Hematopoietic multipotent progenitor cell treated with erythropoietin and hydrocortisone succinate and interleukin-3 and kit ligand, for 8 days (in vitro differentiated cells): ENCODE measurements at regions not wholly inside any gene's neighbourhood (a gene's known extent, or its start where the extent isn't known, plus 50 kb on each side); places are given as distances from the start of the nearest gene placed in this dataset.

Experiments used
- DNase-seq: peaks from one replicate; pipeline ENCODE4 v3.0.0-alpha.2; 2015

DNA sequence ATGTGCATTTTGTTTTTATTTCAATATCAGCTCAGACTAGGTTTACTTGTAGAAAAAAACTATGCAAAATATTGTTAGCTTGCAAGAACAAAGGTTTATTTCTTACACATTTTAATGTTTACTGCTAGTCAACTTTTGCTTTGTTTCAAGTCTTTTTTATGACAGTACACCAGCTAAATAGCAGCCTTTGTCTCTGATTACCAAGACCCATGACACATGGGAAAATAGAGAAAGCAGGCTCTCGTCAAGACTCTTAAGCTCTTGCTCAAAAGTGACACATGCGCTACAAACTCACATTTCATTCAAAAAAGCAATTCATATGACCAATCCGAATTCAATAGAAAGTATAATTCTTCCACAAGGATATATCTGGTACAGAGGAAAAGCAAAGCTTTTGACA lies 642.3 kb upstream of the SLITRK1 start:
- no peak for DNase-seq

DNA sequence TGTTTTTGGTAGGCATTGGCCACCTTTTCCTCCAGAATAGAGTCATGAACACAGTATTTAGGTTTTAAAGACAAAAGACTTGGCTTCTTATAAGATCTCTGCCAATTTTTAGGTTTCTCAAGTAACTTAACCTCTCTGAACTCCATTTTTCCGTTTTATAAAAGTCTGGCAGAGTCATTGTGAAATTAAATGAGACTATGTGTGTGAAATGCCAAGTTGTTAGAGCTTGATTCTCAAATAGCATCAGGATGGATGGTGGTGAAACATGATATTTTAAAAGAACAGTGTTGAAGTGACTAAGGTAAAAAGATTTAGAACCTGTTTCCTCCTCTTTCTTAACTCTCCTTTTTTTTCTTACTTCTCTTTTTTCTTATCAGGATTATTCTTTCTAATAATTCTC lies 617.7 kb upstream of the SLITRK1 start:
- DNase-seq: no peak

DNA sequence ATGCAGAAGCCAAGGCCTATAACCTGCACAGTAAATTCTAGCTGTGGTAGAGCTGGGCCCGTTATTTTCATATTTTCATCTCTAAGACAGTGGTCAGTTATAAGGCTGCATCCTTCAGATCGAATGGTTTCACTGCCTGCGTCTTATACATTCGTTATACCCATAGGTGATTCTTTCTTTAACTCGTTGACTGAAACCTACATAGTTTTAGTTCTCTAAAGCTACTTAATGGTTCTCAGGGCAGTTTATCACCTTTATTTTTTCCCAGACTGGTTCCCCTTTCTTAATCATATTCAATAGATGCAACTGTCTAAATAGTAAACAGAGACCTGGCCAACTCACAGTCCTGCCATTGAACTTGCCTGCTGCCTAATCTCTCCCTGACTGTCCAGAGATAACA lies 615.3 kb upstream of the SLITRK1 start:
- DNase-seq: no peak

DNA sequence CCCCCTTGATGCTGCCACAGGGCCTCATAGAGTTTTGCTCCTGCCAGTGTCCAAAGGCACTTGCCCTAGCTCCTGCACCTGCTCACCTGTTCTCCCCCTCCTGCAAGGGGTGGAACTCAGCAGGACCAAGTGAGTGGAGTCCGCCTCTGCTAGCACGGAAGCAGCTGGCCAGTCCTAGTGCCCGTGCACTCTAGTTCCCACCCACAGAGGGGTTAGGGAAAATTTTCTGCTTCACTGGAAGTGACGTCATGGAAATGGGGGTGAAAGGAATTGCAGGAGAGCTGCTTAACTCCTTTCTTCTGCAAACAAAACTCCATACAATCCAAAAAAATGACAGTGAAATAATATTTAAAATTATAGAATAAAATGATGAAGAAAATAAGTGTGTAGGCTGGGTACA lies 609.7 kb upstream of the SLITRK1 start:
- DNase-seq: no peak

DNA sequence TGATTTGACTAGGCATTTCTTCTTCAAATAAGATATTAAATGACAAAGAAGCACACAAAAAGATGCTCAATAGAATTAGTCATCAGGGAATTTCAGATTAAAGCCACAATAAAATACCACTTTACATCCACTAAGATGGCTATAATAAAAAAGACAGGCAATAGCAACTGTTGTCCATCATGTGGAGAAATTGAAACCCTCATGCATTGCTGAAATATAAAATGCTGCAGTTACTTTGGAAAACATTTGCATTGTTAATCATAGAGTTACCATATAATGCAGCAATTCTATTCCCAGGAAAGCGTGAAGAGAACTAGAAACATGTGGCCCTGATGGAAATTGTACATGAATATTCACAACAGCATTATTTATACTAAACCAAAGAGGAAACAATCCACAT lies 605.5 kb upstream of the SLITRK1 start:
- DNase-seq: no peak

DNA sequence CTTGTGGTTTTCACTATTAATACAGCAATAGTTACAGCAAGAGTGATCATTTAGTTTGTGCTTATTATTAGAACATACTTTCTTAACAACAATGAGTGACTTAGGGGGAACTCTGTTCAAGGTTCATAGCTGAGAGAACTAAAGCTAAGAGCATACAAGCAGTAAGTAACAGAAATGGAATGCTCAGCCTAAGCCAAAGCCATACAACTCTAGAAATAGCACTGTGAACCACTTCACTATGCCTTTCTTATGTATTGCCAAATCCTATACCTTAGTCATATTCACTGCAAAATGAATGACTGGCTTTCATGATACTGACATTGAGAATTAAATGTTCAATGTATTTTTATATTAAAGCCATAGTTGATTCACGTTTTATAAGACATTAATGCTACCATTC lies 599.7 kb upstream of the SLITRK1 start:
- no peak for DNase-seq

DNA sequence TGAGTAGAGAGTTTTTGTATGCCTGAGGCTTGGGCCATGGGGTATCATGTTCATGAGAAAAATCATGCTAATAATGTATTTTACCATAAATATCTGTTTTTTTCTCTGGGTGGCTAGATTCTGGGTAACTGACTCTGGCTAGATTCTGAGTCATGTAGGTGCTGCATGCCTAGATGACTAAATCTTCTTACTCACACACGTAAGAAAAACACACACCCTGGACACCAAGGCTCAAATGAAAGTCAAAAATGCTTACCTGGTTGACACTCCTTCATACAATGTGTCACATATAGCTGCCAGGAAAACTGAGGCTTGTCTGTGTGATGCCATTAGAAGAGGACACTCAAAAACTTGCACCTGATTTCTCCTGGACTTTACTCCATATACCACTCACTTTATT lies 597.4 kb upstream of the SLITRK1 start:
- no peak for DNase-seq

DNA sequence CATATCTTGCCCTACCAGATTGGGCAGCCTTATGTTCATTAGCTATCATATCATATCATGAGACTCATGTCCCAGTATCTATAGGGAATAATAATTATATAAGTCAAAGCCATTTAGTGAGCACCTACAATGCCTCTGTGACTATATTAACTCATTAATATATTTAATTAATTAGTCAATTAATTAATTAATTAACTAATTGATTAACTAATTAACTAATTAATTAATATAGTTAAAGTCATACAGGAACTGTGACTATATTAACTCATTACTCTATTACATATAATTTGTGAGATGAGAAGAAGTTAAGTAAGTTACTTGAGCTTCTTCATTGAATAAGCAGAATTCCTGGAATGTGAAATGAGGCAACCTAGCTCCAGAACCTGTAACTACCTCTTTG lies 588.3 kb upstream of the SLITRK1 start:
- no peak for DNase-seq

DNA sequence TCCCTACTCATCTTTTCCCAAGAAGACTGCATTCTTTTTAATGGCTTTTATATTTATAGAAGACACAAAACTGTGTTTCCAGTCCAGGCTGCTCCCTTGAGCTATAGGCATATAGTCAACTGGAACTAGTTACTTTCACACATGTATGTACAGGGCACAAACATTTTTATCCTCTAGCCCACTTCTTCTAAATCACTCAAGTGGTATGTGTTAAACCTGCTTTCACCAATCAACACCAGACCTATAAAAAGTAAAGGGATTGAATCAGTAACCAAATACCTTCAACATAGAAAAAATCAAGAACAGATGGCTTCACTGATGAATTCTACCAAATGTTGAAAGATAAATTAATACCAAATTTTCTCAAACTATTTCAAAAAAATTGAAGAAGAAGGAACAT lies 584.2 kb upstream of the SLITRK1 start:
- no peak for DNase-seq

DNA sequence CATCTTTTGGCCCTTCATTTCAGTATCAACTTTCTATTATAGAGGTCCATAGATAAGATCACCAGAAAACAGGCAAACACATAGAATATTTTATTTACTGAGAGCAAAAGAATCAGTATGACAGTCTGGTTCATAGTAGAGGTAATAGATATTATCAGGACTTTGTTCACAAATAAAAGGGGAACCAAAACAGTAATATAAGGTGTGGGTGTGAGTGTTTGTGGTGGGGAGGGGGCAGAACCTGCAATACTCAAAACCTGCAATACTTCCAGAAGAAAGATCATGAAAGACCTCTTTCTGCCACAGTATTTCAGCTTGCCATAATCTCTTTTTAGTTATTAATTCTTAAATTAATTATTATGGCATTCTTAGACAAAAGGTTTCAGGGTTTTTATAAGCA lies 578.7 kb upstream of the SLITRK1 start:
- DNase-seq: no peak

DNA sequence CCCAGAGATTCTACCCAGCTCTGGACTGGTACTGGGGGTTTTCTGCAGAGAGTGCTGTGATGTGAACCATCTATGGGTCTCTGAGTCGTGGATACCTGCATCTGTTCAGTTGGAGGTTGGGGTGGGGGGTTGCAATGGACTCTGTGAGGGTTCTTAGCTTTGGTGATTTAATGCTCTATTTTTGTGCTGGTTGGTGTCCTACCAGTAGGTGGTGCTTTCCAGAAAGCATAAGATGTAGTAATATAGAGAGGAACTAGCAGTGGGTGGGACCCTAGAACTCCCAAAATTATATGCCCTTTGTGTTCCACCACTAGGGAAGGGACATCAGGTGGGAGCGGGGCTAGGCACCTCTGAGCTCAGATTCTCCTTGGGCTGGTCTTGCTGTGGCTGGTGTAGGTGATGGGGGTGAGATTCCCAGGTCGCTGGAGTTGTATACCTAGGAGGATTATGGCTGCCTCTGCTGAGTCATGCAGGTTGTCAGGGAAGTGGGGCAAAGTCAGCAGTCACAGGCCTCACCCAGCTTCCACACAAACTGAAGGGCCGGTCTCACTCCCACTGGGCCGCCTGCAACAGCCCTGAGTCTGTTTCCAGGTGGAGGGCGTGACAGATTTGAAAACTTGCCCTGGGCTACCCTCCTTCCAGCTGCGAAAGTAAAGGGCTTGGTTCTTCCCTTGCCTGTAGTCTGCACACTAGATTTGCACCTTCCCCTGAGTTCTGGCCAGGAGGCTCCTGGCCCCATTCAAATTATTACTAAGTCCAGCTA lies 573.0 kb upstream of the SLITRK1 start:
- DNase-seq: no peak

DNA sequence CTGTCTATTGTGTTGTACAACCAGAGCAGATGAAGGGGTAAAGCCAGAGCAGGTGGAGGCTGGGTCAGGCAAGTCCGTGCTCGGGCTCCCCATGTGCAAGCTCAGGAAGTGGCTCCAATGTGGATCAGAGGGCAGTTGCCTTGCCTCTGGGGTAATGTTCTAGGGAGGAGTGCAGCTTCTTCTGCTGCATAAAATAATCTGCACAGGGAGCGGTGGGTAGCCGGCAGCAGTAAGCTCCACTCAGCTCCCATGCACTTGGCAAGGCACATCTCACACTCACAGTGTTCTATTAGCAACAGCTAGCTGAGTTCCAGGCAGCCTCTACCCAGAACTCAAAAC lies 565.3 kb upstream of the SLITRK1 start:
- DNase-seq: no peak

DNA sequence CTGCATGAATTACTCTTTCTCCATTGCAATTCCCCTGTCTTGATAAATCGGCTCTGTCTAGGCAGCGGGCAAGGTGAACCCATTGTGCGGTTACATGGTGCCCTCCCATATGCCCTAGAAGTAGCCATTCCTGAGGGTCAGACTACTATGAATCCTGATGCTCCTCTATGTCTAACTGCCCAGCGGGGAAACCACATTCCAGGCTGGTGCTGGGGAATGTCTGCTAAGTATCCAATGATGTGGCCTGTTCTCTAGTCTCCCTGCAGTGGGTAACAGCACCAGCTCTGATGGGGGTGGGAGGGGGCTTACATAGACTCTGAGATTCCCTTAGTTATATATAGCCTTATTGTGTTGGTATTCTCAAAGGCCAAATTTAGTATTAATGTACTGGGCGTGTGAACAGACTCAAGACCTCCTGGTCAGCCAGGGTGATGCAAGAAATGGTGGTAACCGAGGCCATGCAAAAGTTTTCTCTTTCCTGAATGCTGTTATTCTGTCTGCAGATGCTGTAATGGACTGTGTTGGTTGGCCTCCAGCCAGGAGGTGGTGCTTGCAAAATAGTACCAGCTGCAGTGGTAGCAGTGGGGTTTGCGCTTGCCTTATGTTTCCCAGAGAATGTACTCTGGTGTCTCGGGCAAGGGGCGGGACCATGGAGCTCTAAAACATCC lies 564.8 kb upstream of the SLITRK1 start:
- DNase-seq: no peak

DNA sequence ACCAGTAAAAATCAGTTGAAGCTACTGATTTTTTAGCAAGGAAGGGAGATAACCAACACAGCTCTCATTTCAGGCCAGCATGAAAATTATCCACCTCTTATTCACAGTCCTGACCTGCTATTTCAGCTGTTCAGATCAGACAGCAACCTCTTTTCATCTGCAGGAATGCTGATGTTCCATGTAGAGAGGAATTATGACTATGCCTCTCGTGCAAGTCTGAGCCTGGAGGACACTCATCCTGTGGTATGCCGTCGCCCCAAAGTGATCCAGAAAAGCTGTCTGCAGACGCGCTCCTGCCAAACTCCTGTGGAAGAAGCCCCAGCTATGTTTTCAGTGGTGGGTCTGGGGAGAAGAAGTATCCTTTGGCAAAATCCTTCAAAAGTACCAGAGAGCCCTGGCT lies 563.5 kb upstream of the SLITRK1 start:
- no peak for DNase-seq

DNA sequence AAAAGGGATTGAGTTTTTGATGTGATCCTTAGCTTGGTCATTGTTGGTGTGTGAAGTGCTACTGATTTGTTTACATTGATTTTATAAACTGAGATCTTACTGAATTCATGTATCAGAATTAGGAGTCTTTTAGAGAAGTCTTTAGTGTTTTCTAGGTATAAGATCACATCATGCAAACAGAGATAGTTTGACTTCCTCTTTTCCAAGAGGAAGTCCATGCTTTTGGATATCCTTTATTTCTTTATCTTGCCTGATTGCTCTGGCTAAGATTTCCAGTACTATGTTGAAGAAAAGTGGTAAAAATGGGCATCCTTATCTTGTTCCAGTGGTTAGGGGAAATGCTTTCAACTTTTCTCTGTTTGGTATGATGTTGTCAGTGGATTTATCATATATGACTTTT lies 561.2 kb upstream of the SLITRK1 start:
- no peak for DNase-seq

DNA sequence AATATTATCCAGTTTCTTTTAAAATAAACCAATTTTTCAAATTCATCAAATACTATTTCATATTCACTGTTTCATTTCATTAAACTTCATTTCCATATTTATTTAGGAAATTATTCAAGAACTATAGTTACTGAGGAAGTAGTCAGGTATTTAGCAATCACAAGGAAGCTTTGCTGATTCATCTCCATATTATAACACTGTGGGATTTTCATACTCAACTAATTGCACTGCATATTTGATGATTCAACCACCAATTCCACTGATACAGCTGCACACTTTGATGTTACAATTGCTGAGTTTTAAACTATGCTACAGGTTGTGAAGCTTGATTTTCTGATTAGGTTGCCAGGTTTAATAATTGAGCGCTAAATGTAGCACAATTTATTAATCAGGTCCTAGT lies 556.8 kb upstream of the SLITRK1 start:
- DNase-seq: no peak

DNA sequence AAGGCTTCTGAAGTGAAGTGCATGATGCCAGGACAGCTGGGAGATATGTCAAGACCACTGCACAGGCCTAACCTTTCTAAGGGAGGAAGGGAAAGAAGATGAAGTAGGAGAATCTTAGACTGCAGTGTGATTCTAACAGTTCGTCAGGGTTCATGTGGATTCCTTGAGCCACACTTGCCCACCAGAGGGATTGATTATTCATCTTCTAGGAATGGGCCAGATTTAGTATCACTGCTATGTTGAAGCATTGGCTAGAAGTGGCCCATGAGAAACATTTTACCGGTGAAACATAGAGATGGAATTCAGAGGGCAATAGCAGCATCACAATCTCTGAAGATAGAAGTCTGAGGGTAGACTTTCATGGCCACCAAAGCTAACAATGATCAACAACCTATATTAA lies 550.8 kb upstream of the SLITRK1 start:
- DNase-seq: no peak

DNA sequence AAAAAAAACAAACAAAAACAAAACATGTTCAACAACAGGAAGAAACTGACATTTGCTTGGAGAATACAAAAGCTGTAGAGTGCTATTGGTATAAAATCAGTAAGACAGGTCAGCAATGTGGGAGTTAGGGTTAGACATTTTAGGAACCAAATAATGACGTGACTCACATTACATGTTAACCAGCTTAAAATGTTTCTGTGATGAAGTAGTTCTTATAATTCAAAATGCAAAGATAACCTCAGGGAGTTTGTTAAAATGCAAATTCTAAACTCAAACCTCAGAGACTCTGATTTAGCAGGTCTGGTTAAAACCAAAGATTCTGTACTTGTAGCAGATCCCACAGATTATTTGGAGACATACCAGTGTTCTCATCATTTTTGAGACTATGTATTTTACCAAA lies 549.4 kb upstream of the SLITRK1 start:
- no peak for DNase-seq

DNA sequence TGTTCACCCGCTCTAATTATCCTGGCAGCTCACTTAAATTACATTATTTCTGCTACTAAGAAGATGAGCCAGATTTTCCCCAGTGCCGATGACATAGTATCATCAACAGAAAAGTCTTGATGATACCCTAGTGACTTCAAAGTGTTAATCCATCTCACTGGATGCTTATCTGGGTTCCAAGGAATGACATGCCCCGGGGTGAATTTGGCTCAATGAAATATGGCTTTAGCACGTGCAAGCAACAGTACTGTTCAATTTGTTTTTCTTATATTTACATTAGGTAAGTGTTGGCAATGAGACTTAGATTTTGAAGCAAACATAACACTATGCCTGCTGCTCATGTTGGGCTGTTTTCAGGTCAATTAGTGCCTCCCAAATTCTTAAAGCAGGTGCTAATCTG lies 548.2 kb upstream of the SLITRK1 start:
- no peak for DNase-seq

DNA sequence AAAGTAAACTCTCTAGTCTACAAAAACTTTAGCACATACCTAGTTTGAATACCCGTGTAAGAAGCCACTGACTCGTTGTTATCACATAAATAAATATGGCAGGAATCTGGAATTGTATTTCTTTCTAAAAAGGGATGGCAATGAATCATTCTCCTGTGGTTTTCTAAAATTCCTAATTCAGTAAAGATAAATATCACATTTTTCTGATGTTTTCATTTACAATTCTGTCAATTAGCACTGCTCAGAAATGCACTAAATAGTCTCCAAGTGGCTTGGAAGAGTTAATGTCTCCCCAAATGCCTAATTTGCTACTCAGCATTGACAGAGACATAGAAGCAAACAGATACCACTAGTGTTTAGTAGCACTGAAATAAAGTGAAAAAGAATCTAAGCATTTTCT lies 547.7 kb upstream of the SLITRK1 start:
- DNase-seq: no peak

DNA sequence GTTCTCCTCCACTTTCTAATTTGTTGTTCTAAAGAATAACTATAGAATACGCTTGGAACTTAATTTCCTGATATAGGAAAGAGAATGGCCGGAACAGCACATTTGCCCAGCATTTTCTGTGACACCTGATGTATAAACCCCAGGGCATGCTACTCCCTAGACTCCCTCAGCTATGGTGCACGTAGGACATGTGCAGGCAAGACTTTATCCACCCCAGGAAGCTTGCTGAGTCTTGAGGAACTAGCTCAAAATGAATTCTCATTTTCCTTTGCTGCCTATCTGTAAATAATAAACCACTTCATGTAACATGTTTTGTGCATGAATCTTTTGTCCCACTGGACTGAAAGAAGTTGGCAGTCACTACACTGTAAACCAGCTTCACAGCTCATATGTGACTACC lies 535.8 kb upstream of the SLITRK1 start:
- no peak for DNase-seq

DNA sequence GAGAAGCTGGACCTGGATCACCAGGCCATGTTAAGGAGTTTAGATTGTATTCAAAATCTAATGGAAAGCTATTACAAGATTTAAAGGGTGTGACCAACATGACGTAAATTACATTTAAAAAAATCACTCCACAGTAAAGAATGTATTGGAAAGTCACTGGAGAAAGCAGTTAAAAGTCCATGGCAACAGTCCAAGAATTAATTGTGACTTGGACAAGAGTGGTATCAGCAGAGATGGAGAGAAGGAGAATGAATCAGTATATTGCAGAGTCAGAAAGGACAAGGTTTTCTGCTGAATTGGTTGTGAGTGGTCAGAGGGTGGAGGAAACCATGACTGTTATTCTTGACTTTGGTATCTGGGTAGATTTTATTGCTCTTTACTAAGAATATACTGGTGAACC lies 535.1 kb upstream of the SLITRK1 start:
- DNase-seq: no peak

DNA sequence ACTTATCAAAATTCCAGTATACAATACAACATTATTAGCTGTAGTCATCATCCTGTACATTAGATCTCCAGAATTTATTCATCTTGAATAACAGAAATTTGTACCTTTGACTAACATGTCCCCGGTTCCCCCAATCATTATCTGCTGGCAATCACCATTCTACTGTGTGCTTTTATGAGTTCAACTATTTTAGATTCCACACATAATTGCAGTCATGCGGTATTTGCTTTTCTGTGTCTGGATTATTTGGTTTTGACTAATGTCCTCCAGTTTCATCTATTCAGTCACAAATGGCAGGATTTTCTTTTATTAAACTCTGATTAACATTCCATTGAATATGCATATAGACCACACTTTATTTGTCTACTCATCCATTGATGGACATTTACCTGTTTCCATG lies 530.7 kb upstream of the SLITRK1 start:
- no peak for DNase-seq

DNA sequence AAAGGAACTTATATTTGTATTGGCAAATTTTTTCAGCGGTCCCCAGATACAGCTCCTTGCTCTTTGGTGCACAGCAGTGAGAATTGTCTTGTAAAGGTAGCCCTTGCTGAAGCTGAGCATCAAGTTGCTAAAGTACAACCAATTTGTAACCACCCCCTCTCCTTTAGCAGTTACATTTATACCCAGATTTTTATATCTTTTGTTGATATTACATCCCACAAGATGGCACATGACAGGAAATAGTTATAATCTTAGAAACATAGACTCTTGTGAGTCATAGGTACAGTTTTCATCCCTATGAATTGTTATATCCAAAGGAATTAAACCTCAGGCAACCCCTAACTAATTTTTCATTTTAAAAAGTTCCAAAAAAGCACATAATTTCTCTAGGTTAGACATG lies 523.0 kb upstream of the SLITRK1 start:
- DNase-seq: no peak

DNA sequence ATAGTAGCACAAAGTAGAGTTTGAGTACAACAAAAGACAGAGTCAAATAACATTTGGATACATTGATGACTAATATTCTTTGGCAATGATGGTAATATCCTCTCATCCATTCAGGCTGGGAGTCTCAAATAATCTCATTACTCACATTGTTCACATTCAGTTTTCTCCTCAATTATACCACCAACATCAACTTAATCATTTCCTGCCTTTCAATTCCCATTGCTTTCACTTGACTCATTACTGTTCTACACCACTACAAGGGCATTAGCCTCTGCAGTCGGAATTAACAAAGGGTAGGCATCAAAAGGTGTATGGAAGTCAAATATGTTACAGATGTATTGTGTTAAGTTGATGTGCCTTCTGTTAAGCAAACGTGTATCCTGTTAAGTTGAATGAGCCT lies 518.4 kb upstream of the SLITRK1 start:
- DNase-seq: no peak
